Testis (tissue), 2 donors: ENCODE measurements at regions not wholly inside any gene's neighbourhood (a gene's known extent, or its start where the extent isn't known, plus 50 kb on each side); places are given as distances from the start of the nearest gene placed in this dataset.

Experiments used
- DNase-seq: peaks from one replicate; pipeline ENCODE4 v3.0.0-alpha.2; 2019
- H3K27ac ChIP-seq, 2 donors: fragments of 200-600 bp; sonication (generic); one replicate each; pipeline ENCODE4 v1.5.1; 2019
- H3K27me3 ChIP-seq: fragments of 200-600 bp; sonication (generic); one replicate; pipeline ENCODE4 v1.5.1; 2019
- H3K36me3 ChIP-seq: fragments of 200-600 bp; sonication (generic); one replicate; pipeline ENCODE4 v1.5.1; 2017; ENCODE audit warnings: low read depth; ENCODE audit errors: missing control alignments
- H3K4me1 ChIP-seq: fragments of 200-600 bp; sonication (generic); one replicate; pipeline ENCODE4 v1.5.1; 2019
- H3K4me3 ChIP-seq, 2 donors: fragments of 200-600 bp; sonication (generic); one replicate each; pipeline ENCODE4 v1.5.1; 2017 to 2019
- H3K9me3 ChIP-seq: fragments of 200-600 bp; sonication (generic); one replicate; pipeline ENCODE4 v1.5.1; 2017
- POLR2A ChIP-seq: fragments of 450-650 bp; IDR thresholded peaks from one replicate; pipeline ENCODE4 v1.6.1; 2017; ENCODE audit warnings: antibody characterized with exemption, mild to moderate bottlenecking, moderate library complexity
- WGBS, 2 donors: methylation state at CpG; one replicate each; pipeline ENCODE4 v1.1.5; 2018; 5-methylcytosine and 5-hydroxymethylcytosine counted together
- intact Hi-C: fragments of 100-400 bp; cut with DNase I; formaldehyde crosslinking; loops from one replicate; pipeline ENCODE4 v1.15.1; 2023; ENCODE audit warnings: low total_unique reads
- TF ChIP-seq, protein P1 (sequence below), 3 experiments: fragments of 450-650 bp in 2 of 3; fragments of 200-600 bp in 1 of 3; sonication (generic) in 1 of 3; IDR thresholded peaks; one replicate each; pipeline ENCODE4 v1.5.1; 2016 to 2019; ENCODE audit warnings: antibody characterized with exemption in 3 of 3, mild to moderate bottlenecking in 2 of 3, moderate library complexity in 1 of 3

DNA sequence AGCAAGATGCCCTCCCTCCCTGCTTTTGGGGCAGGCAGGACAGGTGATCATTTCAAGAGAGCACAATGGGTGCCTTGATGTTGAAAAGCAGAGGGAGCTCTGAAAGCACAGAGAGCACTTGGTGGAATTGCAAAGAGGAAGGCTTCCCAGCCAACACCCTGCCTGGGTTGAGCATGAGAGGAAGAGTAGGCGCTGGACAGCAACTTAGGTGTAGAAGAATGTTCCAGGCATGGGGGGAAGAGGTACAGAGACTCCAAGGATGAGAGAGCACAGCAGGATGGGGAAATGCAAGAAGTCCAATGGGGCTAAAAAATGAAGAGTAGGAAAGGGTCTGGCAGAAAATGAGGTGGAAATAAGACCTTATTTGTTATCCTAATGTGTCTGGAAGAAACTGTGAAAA, 144.8 kb downstream of the TRIM36 start:
- TF ChIP-seq POLR2A: no peak
- TF ChIP-seq, protein P1, sequence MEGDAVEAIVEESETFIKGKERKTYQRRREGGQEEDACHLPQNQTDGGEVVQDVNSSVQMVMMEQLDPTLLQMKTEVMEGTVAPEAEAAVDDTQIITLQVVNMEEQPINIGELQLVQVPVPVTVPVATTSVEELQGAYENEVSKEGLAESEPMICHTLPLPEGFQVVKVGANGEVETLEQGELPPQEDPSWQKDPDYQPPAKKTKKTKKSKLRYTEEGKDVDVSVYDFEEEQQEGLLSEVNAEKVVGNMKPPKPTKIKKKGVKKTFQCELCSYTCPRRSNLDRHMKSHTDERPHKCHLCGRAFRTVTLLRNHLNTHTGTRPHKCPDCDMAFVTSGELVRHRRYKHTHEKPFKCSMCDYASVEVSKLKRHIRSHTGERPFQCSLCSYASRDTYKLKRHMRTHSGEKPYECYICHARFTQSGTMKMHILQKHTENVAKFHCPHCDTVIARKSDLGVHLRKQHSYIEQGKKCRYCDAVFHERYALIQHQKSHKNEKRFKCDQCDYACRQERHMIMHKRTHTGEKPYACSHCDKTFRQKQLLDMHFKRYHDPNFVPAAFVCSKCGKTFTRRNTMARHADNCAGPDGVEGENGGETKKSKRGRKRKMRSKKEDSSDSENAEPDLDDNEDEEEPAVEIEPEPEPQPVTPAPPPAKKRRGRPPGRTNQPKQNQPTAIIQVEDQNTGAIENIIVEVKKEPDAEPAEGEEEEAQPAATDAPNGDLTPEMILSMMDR (IDR thresholded peaks at IDR 0.05): no peak
- WGBS, 2 donors: 79 to 80% methylated on average over 1 of the region's 1 CpG

DNA sequence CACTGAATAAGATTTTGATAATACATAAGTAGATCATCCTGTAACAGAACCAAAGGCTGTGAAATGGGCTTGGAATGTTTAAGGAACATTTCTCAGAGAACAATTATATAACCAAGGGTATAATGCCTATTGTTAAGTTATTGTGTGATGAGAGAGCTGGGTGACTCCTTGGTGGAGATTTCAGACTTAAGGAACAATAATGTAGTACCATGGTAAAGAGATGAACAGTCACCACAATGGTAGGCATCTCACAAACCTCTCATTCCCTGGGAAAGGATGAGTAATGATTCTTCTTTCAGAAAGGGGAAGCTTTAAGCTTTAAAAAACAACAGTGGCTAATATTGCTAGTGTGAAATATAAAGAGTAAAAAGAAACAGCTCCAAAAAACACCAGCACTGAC, 147.4 kb downstream of the TRIM36 start:
- Histone ChIP-seq H3K27ac (no peak overlapping the region), H3K27me3 (no peaks in the 10 kb centered on the region), H3K4me3 (no peak overlapping the region), H3K9me3 (no peaks in the 10 kb centered on the region), H3K36me3 (no peaks in the 10 kb centered on the region), H3K4me1 (no peaks in the 10 kb centered on the region)
- TF ChIP-seq, protein P1 (IDR thresholded peaks at IDR 0.05): no peak
- TF ChIP-seq POLR2A: no peak
- intact Hi-C loops: no loop called here
- no peak for DNase-seq

More for the DNA sequence above, 144.8 kb downstream of the TRIM36 start:
- Histone ChIP-seq H3K9me3 (no peaks in the 10 kb centered on the region), H3K36me3 (no peaks in the 10 kb centered on the region), H3K27me3 (no peaks in the 10 kb centered on the region), H3K4me3 (no peak overlapping the region), H3K27ac (no peak overlapping the region), H3K4me1 (no peaks in the 10 kb centered on the region)
- no peak for DNase-seq
- intact Hi-C loops: no loop called here

DNA sequence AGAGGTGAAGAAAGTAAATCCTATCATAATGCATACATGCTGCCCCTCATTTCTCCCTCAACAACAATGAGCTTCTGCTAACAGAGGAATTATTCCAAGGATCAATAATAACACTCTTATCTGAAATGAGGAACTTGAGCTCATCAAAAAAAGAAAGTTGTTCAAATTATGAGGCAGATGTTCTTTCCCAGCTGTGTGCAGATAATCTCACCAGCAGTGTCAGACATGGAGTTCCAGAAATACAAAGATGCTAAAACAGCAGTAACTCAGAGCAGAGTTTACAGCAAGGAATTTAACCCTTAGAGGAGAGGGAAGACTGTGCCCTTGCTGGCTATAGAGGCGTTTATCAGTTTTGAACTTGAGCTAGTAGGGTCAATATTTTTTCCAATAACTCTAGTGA, 153.1 kb downstream of the TRIM36 start:
- no peak for TF ChIP-seq POLR2A
- TF ChIP-seq, protein P1 (IDR thresholded peaks at IDR 0.05): no peak
- 30 to 63% methylated on average over 1 of the region's 1 CpG for WGBS, 2 donors
- H3K27me3 ChIP-seq: no peaks in the 10 kb centered on the region

DNA sequence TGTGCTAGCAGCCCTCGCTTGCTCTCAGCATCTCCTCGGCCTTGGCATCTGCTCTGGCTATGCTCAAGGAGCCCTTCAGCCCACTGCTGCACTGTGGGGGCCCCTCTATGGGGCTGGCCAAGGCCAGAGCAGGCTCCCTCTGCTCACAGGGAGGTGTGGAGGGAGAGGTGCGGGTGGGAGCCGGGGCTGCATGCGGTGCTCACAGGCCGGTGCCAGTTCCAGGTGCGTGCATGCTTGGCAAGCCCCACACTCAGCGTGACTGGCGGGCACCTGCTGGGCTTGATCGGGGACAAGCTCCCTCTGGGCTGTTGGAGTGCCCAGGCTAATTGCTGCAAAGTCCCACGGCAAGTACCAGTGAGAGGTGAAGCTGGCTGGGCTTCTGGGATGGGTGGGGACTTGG, 170.5 kb downstream of the TRIM36 start:
- Histone ChIP-seq H3K9me3 (no peaks in the 10 kb centered on the region), H3K4me3 (no peak overlapping the region), H3K27me3 (no peaks in the 10 kb centered on the region), H3K4me1 (no peaks in the 10 kb centered on the region), H3K27ac (no peak overlapping the region), H3K36me3 (no peaks in the 10 kb centered on the region)
- DNase-seq: no peak
- TF ChIP-seq, protein P1 (IDR thresholded peaks at IDR 0.05): no peak
- TF ChIP-seq POLR2A: no peak
- WGBS, 2 donors: 87% methylated on average over 9 of the region's 11 CpGs; no CpG with 5 or more reads in 1 of the 2 donors
- intact Hi-C loops: no loop called here

More for the DNA sequence above, 153.1 kb downstream of the TRIM36 start:
- no peak for DNase-seq
- intact Hi-C loops: no loop called here
- Histone ChIP-seq H3K4me3 (no peak overlapping the region), H3K4me1 (no peaks in the 10 kb centered on the region), H3K27ac (no peak overlapping the region), H3K9me3 (no peaks in the 10 kb centered on the region), H3K36me3 (no peaks in the 10 kb centered on the region)

DNA sequence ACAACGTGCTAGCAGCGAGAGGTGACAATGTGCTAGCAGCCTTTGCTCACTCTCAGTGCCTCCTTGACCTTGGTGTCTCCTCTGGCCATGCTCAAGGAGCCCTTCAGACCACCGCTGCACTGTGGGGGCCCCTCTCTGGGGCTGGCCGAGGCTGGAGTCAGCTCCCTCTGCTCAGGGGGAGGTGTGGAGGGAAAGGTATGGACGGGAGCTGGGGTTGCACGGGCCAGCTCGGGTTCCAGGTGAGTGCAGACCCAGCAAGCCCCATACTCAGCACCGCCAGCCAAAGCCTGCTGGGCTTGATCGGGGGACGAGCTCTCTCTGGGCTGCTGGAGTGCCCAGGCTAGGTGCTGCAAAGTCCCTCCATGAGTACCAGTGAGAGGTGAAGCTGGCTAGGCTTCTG, 180.2 kb downstream of the TRIM36 start:
- Histone ChIP-seq H3K9me3 (no peaks in the 10 kb centered on the region), H3K27ac (no peak overlapping the region), H3K27me3 (no peaks in the 10 kb centered on the region), H3K4me1 (no peaks in the 10 kb centered on the region), H3K36me3 (no peaks in the 10 kb centered on the region), H3K4me3 (no peak overlapping the region)
- DNase-seq: no peak
- TF ChIP-seq, protein P1 (IDR thresholded peaks at IDR 0.05): no peak
- no peak for TF ChIP-seq POLR2A
- intact Hi-C loops: no loop called here
- 71 to 82% methylated on average over 8 to 10 of the region's 10 CpGs for WGBS, 2 donors
